WERI-Rb-1 (cell line): ENCODE measurements at regions not wholly inside any gene's neighbourhood (a gene's known extent, or its start where the extent isn't known, plus 50 kb on each side); places are given as distances from the start of the nearest gene placed in this dataset.

Experiments
- DNase-seq: peaks from one replicate; pipeline ENCODE4 v3.0.0-alpha.2; 2020
- H3K27ac ChIP-seq: fragments of 250-450 bp; sonication (Bioruptor Pico); 2 replicates; pipeline ENCODE4 v1.5.1; 2020; ENCODE audit warnings: mild to moderate bottlenecking, moderate library complexity
- H3K27me3 ChIP-seq: fragments of 250-450 bp; sonication (Bioruptor Pico); 2 replicates; pipeline ENCODE4 v1.5.1; 2021; ENCODE audit warnings: mild to moderate bottlenecking, low read depth, moderate library complexity; ENCODE audit not compliant: insufficient read depth, severe bottlenecking
- H3K36me3 ChIP-seq: fragments of 250-450 bp; sonication (Bioruptor Pico); 2 replicates; pipeline ENCODE4 v1.5.1; 2020; ENCODE audit warnings: mild to moderate bottlenecking, moderate library complexity
- H3K4me3 ChIP-seq: 2 replicates; pipeline ENCODE4 v1.5.1; 2011; ENCODE audit warnings: low read depth, mild to moderate bottlenecking, control low read depth, low read length
- H3K9me3 ChIP-seq: fragments of 250-450 bp; sonication (Bioruptor Pico); 2 replicates; pipeline ENCODE4 v1.5.1; 2021; ENCODE audit warnings: mild to moderate bottlenecking, moderate library complexity; ENCODE audit not compliant: severe bottlenecking
- CTCF ChIP-seq: IDR thresholded peaks from 2 replicates; pipeline ENCODE4 v1.5.1; 2011; ENCODE audit warnings: low read depth, mild to moderate bottlenecking, control low read depth, inconsistent platforms, low read length

GRCh38 chrX:113289503-113289902 lies 448.9 kb upstream of the AMOT start:
- Histone ChIP-seq H3K27ac (no peak overlapping the region), H3K9me3 (no peaks in the 10 kb centered on the region), H3K4me3 (no peak overlapping the region), H3K36me3 (no peaks in the 10 kb centered on the region), H3K27me3 (peaks cover 60% of the 10 kb centered on the region)
- TF ChIP-seq CTCF: no peak
- DNase-seq: no peak

- no peak for TF ChIP-seq CTCF
- no peak for DNase-seq
- no peak overlapping the region for H3K27ac ChIP-seq
- no peak overlapping the region for H3K4me3 ChIP-seq
- no peaks in the 10 kb centered on the region for H3K36me3 ChIP-seq
- no peaks in the 10 kb centered on the region for H3K9me3 ChIP-seq
- peaks cover 70% of the 10 kb centered on the region for H3K27me3 ChIP-seq
Observed at GRCh38 chrX:113287761-113288160, 447.1 kb upstream of the AMOT start.

GRCh38 chrX:113275804-113276203 lies 435.2 kb upstream of the AMOT start:
- no peak overlapping the region for H3K4me3 ChIP-seq
- no peak overlapping the region for H3K27ac ChIP-seq
- DNase-seq: no peak
- no peaks in the 10 kb centered on the region for H3K9me3 ChIP-seq
- H3K27me3 ChIP-seq: peaks cover 82% of the 10 kb centered on the region
- no peaks in the 10 kb centered on the region for H3K36me3 ChIP-seq
- TF ChIP-seq CTCF: no peak

- Histone ChIP-seq H3K9me3 (no peaks in the 10 kb centered on the region), H3K36me3 (no peaks in the 10 kb centered on the region), H3K27ac (no peak overlapping the region), H3K4me3 (no peak overlapping the region), H3K27me3 (peaks cover 81% of the 10 kb centered on the region)
- no peak for DNase-seq
- TF ChIP-seq CTCF: no peak
Observed at GRCh38 chrX:113274791-113275190, 434.2 kb upstream of the AMOT start.

GRCh38 chrX:113274345-113274744 lies 433.7 kb upstream of the AMOT start:
- no peak overlapping the region for H3K4me3 ChIP-seq
- no peak for TF ChIP-seq CTCF
- DNase-seq: no peak
- H3K9me3 ChIP-seq: no peaks in the 10 kb centered on the region
- H3K36me3 ChIP-seq: no peaks in the 10 kb centered on the region
- H3K27me3 ChIP-seq: peaks cover 85% of the 10 kb centered on the region
- H3K27ac ChIP-seq: no peak overlapping the region

GRCh38 chrX:113269203-113269602 lies 428.6 kb upstream of the AMOT start:
- TF ChIP-seq CTCF: no peak
- Histone ChIP-seq H3K36me3 (no peaks in the 10 kb centered on the region), H3K4me3 (no peak overlapping the region), H3K9me3 (no peaks in the 10 kb centered on the region), H3K27ac (no peak overlapping the region), H3K27me3 (peaks cover 65% of the 10 kb centered on the region)
- no peak for DNase-seq
